ENCODE measurements at regions not wholly inside any gene's neighbourhood (a gene's known extent, or its start where the extent isn't known, plus 50 kb on each side); places are given as distances from the start of the nearest gene placed in this dataset.

GRCh38 chr17:33944826-33945225, 310.3 kb upstream of the CCL2 start:
- TF ChIP-seq ZFX (IDR thresholded peaks at IDR 0.05), result no peak
- TF ChIP-seq CTCF (conservative IDR thresholded peaks at IDR 0.05), result no peak
- H3K27ac ChIP-seq, result no peak overlapping the region

- no peak for TF ChIP-seq CTCF (conservative IDR thresholded peaks at IDR 0.05)
- no peak for TF ChIP-seq ZFX (IDR thresholded peaks at IDR 0.05)
Observed at GRCh38 chr17:33945646-33946546, 309.2 kb upstream of the CCL2 start.

GRCh38 chr17:33947762-33948161, 307.3 kb upstream of the CCL2 start:
- no peak overlapping the region for H3K27ac ChIP-seq
- TF ChIP-seq CTCF (conservative IDR thresholded peaks at IDR 0.05), result no peak
- TF ChIP-seq ZFX (IDR thresholded peaks at IDR 0.05), result no peak

More at GRCh38 chr17:33945646-33946546, 309.2 kb upstream of the CCL2 start:
- no peak overlapping the region for H3K27ac ChIP-seq

GRCh38 chr17:33948309-33948708, 306.8 kb upstream of the CCL2 start:
- H3K27ac ChIP-seq, result no peak overlapping the region
- TF ChIP-seq ZFX (IDR thresholded peaks at IDR 0.05), result no peak
- no peak for TF ChIP-seq CTCF (conservative IDR thresholded peaks at IDR 0.05)

GRCh38 chr17:33949100-33949499, 306.0 kb upstream of the CCL2 start:
- H3K27ac ChIP-seq, result no peak overlapping the region
- no peak for TF ChIP-seq ZFX (IDR thresholded peaks at IDR 0.05)
- peak; percentile 58 for TF ChIP-seq CTCF (conservative IDR thresholded peaks at IDR 0.05)

- H3K27ac ChIP-seq, result no peak overlapping the region
- TF ChIP-seq CTCF (conservative IDR thresholded peaks at IDR 0.05) (no peak), ZFX (IDR thresholded peaks at IDR 0.05) (no peak)
Observed at GRCh38 chr17:33950061-33950460, 305.0 kb upstream of the CCL2 start.

- TF ChIP-seq ZFX (IDR thresholded peaks at IDR 0.05) (no peak), CTCF (conservative IDR thresholded peaks at IDR 0.05) (no peak)
- H3K27ac ChIP-seq, result no peak overlapping the region
Observed at GRCh38 chr17:33952425-33952824, 302.7 kb upstream of the CCL2 start.
